ENCODE measurements at regions not wholly inside any gene's neighbourhood (a gene's known extent, or its start where the extent isn't known, plus 50 kb on each side); places are given as distances from the start of the nearest gene placed in this dataset.
"Not testable (repeated sequence)": the region's sequence is repeated elsewhere in the genome, so short reads cannot be mapped to it uniquely, and the experiment has no call there.

- no peak for FAIRE-seq
Measured at GRCh38 chr7:12893292-12893691, 205.9 kb downstream of the ARL4A start.

GRCh38 chr7:12895296-12895695 is 207.9 kb downstream of the ARL4A start:
- no peak for FAIRE-seq

- no peak for FAIRE-seq
Measured at GRCh38 chr7:12896316-12896715, 208.9 kb downstream of the ARL4A start.

- no peak for FAIRE-seq
Measured at GRCh38 chr7:12898004-12898403, 210.6 kb downstream of the ARL4A start.

GRCh38 chr7:12898620-12899019 is 211.2 kb downstream of the ARL4A start:
- no peak for FAIRE-seq

GRCh38 chr7:12905671-12906070 is 218.2 kb downstream of the ARL4A start:
- no peak for FAIRE-seq

- FAIRE-seq: no peak
Measured at GRCh38 chr7:12907774-12908173, 220.3 kb downstream of the ARL4A start.

GRCh38 chr7:12909483-12909882 is 222.1 kb downstream of the ARL4A start:
- no peak for FAIRE-seq

GRCh38 chr7:12911053-12911452 is 223.6 kb downstream of the ARL4A start:
- FAIRE-seq: no peak

GRCh38 chr7:12913002-12913401 is 225.6 kb downstream of the ARL4A start:
- no peak for FAIRE-seq

- no peak for FAIRE-seq
Measured at GRCh38 chr7:12917801-12918200, 230.4 kb downstream of the ARL4A start.

- FAIRE-seq: no peak
Measured at GRCh38 chr7:12921751-12922345, 234.4 kb downstream of the ARL4A start.

- FAIRE-seq: no peak
Measured at GRCh38 chr7:12923971-12924370, 236.5 kb downstream of the ARL4A start.

GRCh38 chr7:12926206-12926605 is 238.8 kb downstream of the ARL4A start:
- no peak for FAIRE-seq

GRCh38 chr7:12927635-12928434 is 240.4 kb downstream of the ARL4A start:
- FAIRE-seq: no peak

GRCh38 chr7:12929476-12930140 is 242.2 kb downstream of the ARL4A start:
- FAIRE-seq: no peak

- no peak for FAIRE-seq
Measured at GRCh38 chr7:12930534-12930933, 243.1 kb downstream of the ARL4A start.

GRCh38 chr7:12931465-12931864 is 244.0 kb downstream of the ARL4A start:
- FAIRE-seq: not testable (repeated sequence)

GRCh38 chr7:12939694-12940093 is 252.3 kb downstream of the ARL4A start:
- no peak for FAIRE-seq

- no peak for FAIRE-seq
Measured at GRCh38 chr7:12941512-12941911, 254.1 kb downstream of the ARL4A start.

GRCh38 chr7:12942609-12943008 is 255.2 kb downstream of the ARL4A start:
- FAIRE-seq: no peak

GRCh38 chr7:12943781-12944180 is 256.3 kb downstream of the ARL4A start:
- FAIRE-seq: no peak

- FAIRE-seq: no peak
Measured at GRCh38 chr7:12945901-12946300, 258.5 kb downstream of the ARL4A start.

- no peak for FAIRE-seq
Measured at GRCh38 chr7:12947465-12947864, 260.0 kb downstream of the ARL4A start.

Data from TTC549 (cell line).